Activated CD4-positive, alpha-beta memory T cell treated with anti-CD3 and anti-CD28 coated beads, Interleukin-2, amount 10 ng/mL, durations not matched to agents 7 days and 5 days (primary cell): ENCODE measurements at regions not wholly inside any gene's neighbourhood (a gene's known extent, or its start where the extent isn't known, plus 50 kb on each side); places are given as distances from the start of the nearest gene placed in this dataset.

ENCODE experiments used
- CTCF ChIA-PET: fragments of 350-600 bp; sonication (Branson Sonifier 250); formaldehyde crosslinking; loops from one replicate; lab custom pipeline; 2021; ENCODE audit warnings: antibody characterized with exemption, inconsistent platforms; lab: Charles Lee
- POLR2A ChIA-PET: fragments of 350-600 bp; sonication (Branson Sonifier 250); formaldehyde crosslinking; loops from one replicate; lab custom pipeline; 2021; ENCODE audit warnings: antibody characterized with exemption; lab: Charles Lee
- DNase-seq: peaks from one replicate; pipeline ENCODE4 v3.0.0-alpha.2; 2020
- H3K27ac Mint-ChIP-seq: one replicate; pipeline ENCODE4 v1.8.0; 2021; ENCODE audit warnings: mild to moderate bottlenecking, mixed read lengths
- H3K27me3 Mint-ChIP-seq: one replicate; pipeline ENCODE4 v1.8.0; 2021; ENCODE audit warnings: mixed read lengths
- H3K36me3 Mint-ChIP-seq: one replicate; pipeline ENCODE4 v1.8.0; 2021; ENCODE audit warnings: low read depth, mixed read lengths
- H3K4me1 Mint-ChIP-seq: one replicate; pipeline ENCODE4 v1.8.0; 2021; ENCODE audit warnings: mixed read lengths
- H3K4me3 Mint-ChIP-seq: one replicate; pipeline ENCODE4 v1.8.0; 2021; ENCODE audit warnings: mild to moderate bottlenecking, mixed read lengths
- H3K9me3 Mint-ChIP-seq: one replicate; pipeline ENCODE4 v1.8.0; 2021; ENCODE audit warnings: mixed read lengths

DNA sequence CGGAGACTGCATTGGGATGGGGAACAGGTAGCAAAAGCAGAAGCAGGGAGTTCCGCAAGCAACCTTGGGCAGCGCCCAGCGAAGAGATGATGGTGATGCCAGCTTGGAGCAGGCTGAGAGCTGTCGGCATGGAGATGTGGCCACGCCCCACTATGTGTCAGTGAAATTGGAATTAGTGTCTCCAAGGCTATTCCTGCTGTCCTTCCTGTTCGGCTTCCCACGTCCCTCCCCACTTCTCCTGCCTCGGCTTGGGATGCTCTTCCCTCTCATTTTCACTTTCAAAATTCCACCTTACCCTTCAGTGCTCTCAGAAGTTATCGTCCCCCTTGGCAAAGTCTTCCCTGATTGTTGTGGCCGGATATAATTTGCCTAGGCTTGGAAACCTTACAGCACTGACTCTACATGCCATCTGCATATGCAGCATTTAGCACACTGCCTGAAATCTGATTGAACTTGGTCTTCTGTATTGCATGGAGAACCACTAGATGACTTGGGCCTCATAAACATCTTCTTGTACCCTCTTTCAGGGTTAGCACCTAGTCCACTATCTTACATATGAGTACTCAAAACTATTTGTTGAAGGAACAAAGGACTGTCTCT lies 270.7 kb upstream of the RUNX1 start:
- H3K36me3 Mint-ChIP-seq, result no peaks in the 10 kb centered on the region
- H3K27me3 Mint-ChIP-seq, result no peaks in the 10 kb centered on the region
- ChIA-PET POLR2A (no interaction called here), CTCF (no interaction called here)
- no peak for DNase-seq
- no peak overlapping the region for H3K4me3 Mint-ChIP-seq
- H3K9me3 Mint-ChIP-seq, result no peaks in the 10 kb centered on the region
- H3K27ac Mint-ChIP-seq, result no peak overlapping the region
- H3K4me1 Mint-ChIP-seq, result no peaks in the 10 kb centered on the region

DNA sequence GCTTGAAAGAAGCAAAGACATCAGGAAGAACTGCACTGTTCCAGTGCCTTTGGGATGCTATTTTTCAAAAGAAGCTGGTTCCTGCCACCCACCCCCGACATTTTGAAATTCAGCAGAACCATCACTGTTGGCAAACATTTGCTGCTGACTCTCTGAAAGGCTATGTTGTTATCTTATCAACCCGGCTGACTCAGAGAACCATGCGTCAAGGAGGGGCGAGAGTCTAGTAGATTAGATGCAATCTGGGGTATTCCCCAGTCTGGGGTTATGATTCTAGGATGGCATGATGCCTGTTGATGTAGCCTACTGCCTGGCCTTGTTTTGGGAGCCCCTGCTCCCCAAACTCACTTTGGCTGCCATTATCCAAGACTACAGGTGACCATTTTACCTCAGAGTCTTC lies 267.8 kb upstream of the RUNX1 start:
- CTCF ChIA-PET, result no interaction called here
- POLR2A ChIA-PET, result no interaction called here
- no peaks in the 10 kb centered on the region for H3K9me3 Mint-ChIP-seq
- no peak overlapping the region for H3K27ac Mint-ChIP-seq
- H3K27me3 Mint-ChIP-seq, result no peaks in the 10 kb centered on the region
- H3K4me3 Mint-ChIP-seq, result no peak overlapping the region
- H3K36me3 Mint-ChIP-seq, result no peaks in the 10 kb centered on the region
- no peaks in the 10 kb centered on the region for H3K4me1 Mint-ChIP-seq
- no peak for DNase-seq

- no peaks in the 10 kb centered on the region for H3K36me3 Mint-ChIP-seq
- H3K27me3 Mint-ChIP-seq, result no peaks in the 10 kb centered on the region
- H3K27ac Mint-ChIP-seq, result no peak overlapping the region
- DNase-seq, result no peak
- ChIA-PET CTCF (no interaction called here), POLR2A (no interaction called here)
- H3K9me3 Mint-ChIP-seq, result no peaks in the 10 kb centered on the region
- H3K4me1 Mint-ChIP-seq, result no peaks in the 10 kb centered on the region
- no peak overlapping the region for H3K4me3 Mint-ChIP-seq
Observed at GRCh38 chr21:35316456-35316855, 267.4 kb upstream of the RUNX1 start.

DNA sequence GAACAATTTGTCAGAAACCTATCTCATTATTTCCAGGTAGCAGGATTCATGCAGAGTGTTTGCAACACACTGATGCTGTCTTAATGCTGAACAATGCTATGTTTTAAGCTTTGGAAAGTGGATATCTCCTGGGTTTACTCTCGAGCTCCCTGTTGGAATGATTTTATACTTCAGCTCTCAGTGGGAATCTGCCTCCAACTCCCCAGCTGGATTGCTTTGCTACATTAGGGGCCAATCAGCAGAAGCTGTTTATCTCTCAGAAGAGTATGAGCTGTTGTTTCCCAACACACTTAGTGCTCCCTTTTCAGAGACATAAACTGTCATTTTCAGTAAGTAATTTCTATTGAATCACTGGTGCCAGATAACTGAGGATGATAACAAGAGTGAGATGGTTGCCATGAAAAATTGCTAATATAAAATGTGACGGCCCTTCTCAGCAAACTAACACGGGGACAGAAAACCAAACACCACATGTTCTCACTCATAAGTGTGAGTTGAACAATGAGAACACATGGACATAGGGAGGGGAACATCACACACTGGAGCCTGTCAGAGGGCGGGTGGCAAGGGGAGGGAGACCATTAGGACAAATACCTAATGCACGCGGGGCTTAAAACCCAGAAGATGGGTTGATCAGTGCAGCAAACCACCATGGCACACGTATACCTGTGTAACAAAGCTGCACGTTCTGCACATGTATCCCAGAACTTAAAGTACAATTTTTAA lies 265.9 kb upstream of the RUNX1 start:
- H3K4me1 Mint-ChIP-seq, result no peaks in the 10 kb centered on the region
- no peak overlapping the region for H3K27ac Mint-ChIP-seq
- ChIA-PET CTCF (no interaction called here), POLR2A (no interaction called here)
- H3K9me3 Mint-ChIP-seq, result no peaks in the 10 kb centered on the region
- H3K4me3 Mint-ChIP-seq, result no peak overlapping the region
- H3K27me3 Mint-ChIP-seq, result no peaks in the 10 kb centered on the region
- DNase-seq, result no peak
- no peaks in the 10 kb centered on the region for H3K36me3 Mint-ChIP-seq

- no peaks in the 10 kb centered on the region for H3K36me3 Mint-ChIP-seq
- CTCF ChIA-PET, result no interaction called here
- POLR2A ChIA-PET, result no interaction called here
Observed at GRCh38 chr21:35311985-35312384, 262.9 kb upstream of the RUNX1 start.

DNA sequence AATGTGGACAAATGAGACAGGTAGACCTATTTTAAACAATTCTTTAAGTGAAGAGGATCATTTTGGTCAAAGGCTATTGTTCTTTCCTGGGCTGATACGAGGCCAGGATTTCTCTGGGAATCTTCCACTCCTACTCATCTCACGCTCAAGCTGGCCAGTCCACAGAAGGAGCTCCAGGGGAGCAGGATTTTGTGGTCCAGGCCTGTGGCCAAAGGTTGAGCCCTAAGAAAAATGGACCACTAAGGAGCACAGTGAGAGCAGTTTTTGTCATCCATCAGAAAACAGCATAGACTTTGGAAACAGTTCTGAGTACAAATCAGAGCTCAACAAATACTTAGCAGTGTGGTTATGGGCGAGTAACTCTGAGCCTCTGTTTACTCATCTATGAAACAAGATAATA lies 260.2 kb upstream of the RUNX1 start:
- H3K9me3 Mint-ChIP-seq, result no peaks in the 10 kb centered on the region
- H3K4me3 Mint-ChIP-seq, result no peak overlapping the region
- POLR2A ChIA-PET, result no interaction called here

More at GRCh38 chr21:35311985-35312384, 262.9 kb upstream of the RUNX1 start:
- DNase-seq, result no peak
- Mint-ChIP-seq H3K4me3 (no peak overlapping the region), H3K9me3 (no peaks in the 10 kb centered on the region), H3K27ac (no peak overlapping the region), H3K27me3 (no peaks in the 10 kb centered on the region), H3K4me1 (no peaks in the 10 kb centered on the region)

DNA sequence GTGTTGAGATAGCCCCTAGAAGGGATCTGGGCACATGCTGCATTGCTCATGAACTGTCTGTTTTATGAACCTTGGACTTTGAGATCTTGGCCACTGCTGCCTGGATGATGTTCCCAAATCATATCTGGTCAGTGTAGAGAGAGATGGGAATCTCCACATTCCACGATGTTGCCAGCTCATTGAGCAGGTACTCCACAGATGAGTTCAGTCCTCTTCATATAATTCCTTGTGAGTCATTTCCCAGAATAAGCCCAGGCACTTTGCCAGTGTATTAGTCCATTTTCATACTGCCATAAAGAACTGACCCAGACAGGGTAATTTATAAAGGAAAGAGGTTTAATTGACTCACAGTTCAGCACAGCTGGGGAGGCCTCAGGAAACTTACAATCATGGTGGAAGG lies 254.0 kb upstream of the RUNX1 start:
- no peak for DNase-seq
- POLR2A ChIA-PET, result no interaction called here
- CTCF ChIA-PET, result no interaction called here
- Mint-ChIP-seq H3K27me3 (peaks cover 2% of the 10 kb centered on the region), H3K4me1 (no peaks in the 10 kb centered on the region), H3K27ac (no peak overlapping the region), H3K4me3 (no peak overlapping the region), H3K9me3 (no peaks in the 10 kb centered on the region), H3K36me3 (no peaks in the 10 kb centered on the region)

More for the DNA sequence above, 260.2 kb upstream of the RUNX1 start:
- Mint-ChIP-seq H3K36me3 (no peaks in the 10 kb centered on the region), H3K27ac (no peak overlapping the region), H3K4me1 (no peaks in the 10 kb centered on the region), H3K27me3 (no peaks in the 10 kb centered on the region)
- DNase-seq, result no peak
- CTCF ChIA-PET, result no interaction called here

DNA sequence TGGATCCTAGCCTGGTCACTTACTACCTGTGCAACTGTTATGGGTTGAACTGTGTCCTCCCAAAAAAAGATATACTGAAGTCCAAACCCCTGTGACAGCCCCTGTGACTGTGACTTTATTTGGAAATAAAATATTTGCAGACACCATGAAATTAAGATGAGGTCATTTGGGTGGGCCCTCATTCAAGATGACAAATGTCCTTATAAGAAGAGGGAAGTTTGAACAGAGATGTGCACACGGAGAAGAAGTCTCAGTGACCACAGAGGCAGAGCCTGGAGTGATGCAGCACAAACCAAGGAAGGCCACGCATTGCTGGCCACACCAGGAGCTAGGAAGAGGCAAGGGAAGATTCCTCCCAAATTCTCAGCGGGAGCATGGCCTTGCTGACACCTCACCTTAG lies 249.7 kb upstream of the RUNX1 start:
- H3K4me1 Mint-ChIP-seq, result no peaks in the 10 kb centered on the region
- ChIA-PET CTCF (no interaction called here), POLR2A (no interaction called here)
- no peak overlapping the region for H3K4me3 Mint-ChIP-seq
- H3K27ac Mint-ChIP-seq, result no peak overlapping the region
- peaks cover under 1% of the 10 kb centered on the region for H3K27me3 Mint-ChIP-seq
- H3K9me3 Mint-ChIP-seq, result no peaks in the 10 kb centered on the region
- DNase-seq, result no peak
- no peaks in the 10 kb centered on the region for H3K36me3 Mint-ChIP-seq

GRCh38 chr21:35297665-35298064 lies 248.6 kb upstream of the RUNX1 start:
- H3K4me3 Mint-ChIP-seq, result no peak overlapping the region
- ChIA-PET CTCF (no interaction called here), POLR2A (no interaction called here)
- no peaks in the 10 kb centered on the region for H3K4me1 Mint-ChIP-seq
- H3K27me3 Mint-ChIP-seq, result no peaks in the 10 kb centered on the region
- no peaks in the 10 kb centered on the region for H3K36me3 Mint-ChIP-seq
- no peaks in the 10 kb centered on the region for H3K9me3 Mint-ChIP-seq
- DNase-seq, result no peak
- no peak overlapping the region for H3K27ac Mint-ChIP-seq

- ChIA-PET POLR2A (interaction anchor here (1.2 kb wide), 1 partner anchor 406 kb away, joined by 3 read pairs; no protein-coding TSS in a partner anchor), CTCF (no interaction called here)
Observed at GRCh38 chr21:35294231-35294898, 245.3 kb upstream of the RUNX1 start.

GRCh38 chr21:35291973-35292627 lies 243.0 kb upstream of the RUNX1 start:
- Mint-ChIP-seq H3K4me1 (no peaks in the 10 kb centered on the region), H3K27me3 (no peaks in the 10 kb centered on the region), H3K36me3 (peaks cover 4% of the 10 kb centered on the region), H3K27ac (no peak overlapping the region), H3K9me3 (peaks cover 13% of the 10 kb centered on the region), H3K4me3 (no peak overlapping the region)
- ChIA-PET CTCF (no interaction called here), POLR2A (no interaction called here)
- DNase-seq, result no peak

More at GRCh38 chr21:35294231-35294898, 245.3 kb upstream of the RUNX1 start:
- Mint-ChIP-seq H3K4me3 (no peak overlapping the region), H3K4me1 (no peaks in the 10 kb centered on the region), H3K36me3 (no peaks in the 10 kb centered on the region), H3K9me3 (no peaks in the 10 kb centered on the region), H3K27me3 (no peaks in the 10 kb centered on the region), H3K27ac (no peak overlapping the region)
- DNase-seq, result no peak

DNA sequence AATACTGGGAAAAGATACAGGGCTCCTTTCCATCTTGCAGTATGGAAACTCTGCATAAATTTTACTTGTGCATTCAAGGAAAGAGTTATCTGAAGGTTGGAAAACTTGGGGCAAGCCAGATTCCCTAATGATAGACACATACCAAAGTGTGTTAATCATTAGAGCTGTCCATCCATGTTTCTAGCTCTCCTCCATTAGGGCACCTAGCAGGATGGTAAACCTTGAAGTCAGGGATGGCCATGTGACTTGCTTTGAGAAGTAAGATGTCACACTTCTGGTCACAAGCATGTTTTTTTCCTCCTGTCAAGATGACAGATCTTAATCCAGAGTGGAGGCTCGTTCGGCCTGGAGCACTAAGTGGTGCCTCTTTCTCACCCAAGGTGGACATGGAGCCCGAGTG lies 241.9 kb upstream of the RUNX1 start:
- ChIA-PET CTCF (no interaction called here), POLR2A (no interaction called here)
- Mint-ChIP-seq H3K4me1 (no peaks in the 10 kb centered on the region), H3K27me3 (no peaks in the 10 kb centered on the region), H3K27ac (no peak overlapping the region), H3K9me3 (peaks cover 17% of the 10 kb centered on the region), H3K36me3 (peaks cover 4% of the 10 kb centered on the region), H3K4me3 (no peak overlapping the region)
- no peak for DNase-seq

- ChIA-PET POLR2A (no interaction called here), CTCF (no interaction called here)
- peaks cover 20% of the 10 kb centered on the region for H3K9me3 Mint-ChIP-seq
- H3K27me3 Mint-ChIP-seq, result no peaks in the 10 kb centered on the region
- H3K36me3 Mint-ChIP-seq, result peaks cover 4% of the 10 kb centered on the region
- H3K27ac Mint-ChIP-seq, result no peak overlapping the region
- H3K4me1 Mint-ChIP-seq, result no peaks in the 10 kb centered on the region
- no peak overlapping the region for H3K4me3 Mint-ChIP-seq
- DNase-seq, result no peak
Observed at GRCh38 chr21:35288238-35288637, 239.1 kb upstream of the RUNX1 start.
